NCI-H526 (cell line): ENCODE measurements at regions not wholly inside any gene's neighbourhood (a gene's known extent, or its start where the extent isn't known, plus 50 kb on each side); places are given as distances from the start of the nearest gene placed in this dataset.
"Not testable (repeated sequence)": the region's sequence is repeated elsewhere in the genome, so short reads cannot be mapped to it uniquely, and the experiment has no call there.

Experiments
- DNase-seq, 2 experiments: peaks; one replicate each; lab custom pipeline; 2025; lab: John Stamatoyannopoulos, UW

- not testable (repeated sequence) for DNase-seq
These were observed 109.4 kb upstream of the SGIP1 start for GRCh38 chr1:66424530-66424929.

- no peak for DNase-seq
These were observed 107.6 kb upstream of the SGIP1 start for GRCh38 chr1:66426239-66426853.

- not testable (repeated sequence) for DNase-seq
These were observed 103.1 kb upstream of the SGIP1 start for GRCh38 chr1:66430815-66431214.

- DNase-seq = no peak
These were observed 102.0 kb upstream of the SGIP1 start for GRCh38 chr1:66431999-66432398.

- no peak for DNase-seq
These were observed 100.3 kb upstream of the SGIP1 start for GRCh38 chr1:66433611-66434010.

GRCh38 chr1:66434096-66434495 lies 99.9 kb upstream of the SGIP1 start:
- DNase-seq = no peak

GRCh38 chr1:66435541-66435940 lies 98.4 kb upstream of the SGIP1 start:
- no peak for DNase-seq

- no peak for DNase-seq
These were observed 97.4 kb upstream of the SGIP1 start for GRCh38 chr1:66436378-66437135.

- peak; percentile 47 to 54 for DNase-seq
These were observed 96.9 kb upstream of the SGIP1 start for GRCh38 chr1:66437136-66437401.

GRCh38 chr1:66438062-66438461 lies 95.9 kb upstream of the SGIP1 start:
- no peak for DNase-seq

GRCh38 chr1:66438501-66438900 lies 95.5 kb upstream of the SGIP1 start:
- no peak for DNase-seq

GRCh38 chr1:66439031-66439740 lies 94.8 kb upstream of the SGIP1 start:
- DNase-seq = no peak

- no peak for DNase-seq
These were observed 90.2 kb upstream of the SGIP1 start for GRCh38 chr1:66443793-66444192.

- no peak for DNase-seq
These were observed 89.3 kb upstream of the SGIP1 start for GRCh38 chr1:66444438-66445265.

GRCh38 chr1:66445492-66446181 lies 88.3 kb upstream of the SGIP1 start:
- no peak for DNase-seq

- DNase-seq = peak; percentile 52 to 77
These were observed 87.5 kb upstream of the SGIP1 start for GRCh38 chr1:66446261-66447001.

- DNase-seq = no peak
These were observed 83.9 kb upstream of the SGIP1 start for GRCh38 chr1:66450043-66450514.

GRCh38 chr1:66450847-66451246 lies 83.1 kb upstream of the SGIP1 start:
- no peak for DNase-seq

GRCh38 chr1:66452162-66452561 lies 81.8 kb upstream of the SGIP1 start:
- no peak for DNase-seq

GRCh38 chr1:66452982-66453381 lies 81.0 kb upstream of the SGIP1 start:
- peak in 1 of 2 experiments; percentile 42 for DNase-seq

- no peak for DNase-seq
These were observed 78.5 kb upstream of the SGIP1 start for GRCh38 chr1:66455446-66455845.
